Embryonic facial prominence (tissue), 1 donor: ENCODE measurements at regions not wholly inside any gene's neighbourhood (a gene's known extent, or its start where the extent isn't known, plus 50 kb on each side); places are given as distances from the start of the nearest gene placed in this dataset.
"Not testable (repeated sequence)": the region's sequence is repeated elsewhere in the genome, so short reads cannot be mapped to it uniquely, and the experiment has no call there.

Experiments used
- DNase-seq: peaks from one replicate; pipeline ENCODE4 v3.0.0-alpha.2; 2016; ENCODE audit errors: extremely low spot score

- no peak for DNase-seq
Measured at GRCh38 chr16:86828653-86829052, 250.3 kb downstream of the FOXL1 start.

DNA sequence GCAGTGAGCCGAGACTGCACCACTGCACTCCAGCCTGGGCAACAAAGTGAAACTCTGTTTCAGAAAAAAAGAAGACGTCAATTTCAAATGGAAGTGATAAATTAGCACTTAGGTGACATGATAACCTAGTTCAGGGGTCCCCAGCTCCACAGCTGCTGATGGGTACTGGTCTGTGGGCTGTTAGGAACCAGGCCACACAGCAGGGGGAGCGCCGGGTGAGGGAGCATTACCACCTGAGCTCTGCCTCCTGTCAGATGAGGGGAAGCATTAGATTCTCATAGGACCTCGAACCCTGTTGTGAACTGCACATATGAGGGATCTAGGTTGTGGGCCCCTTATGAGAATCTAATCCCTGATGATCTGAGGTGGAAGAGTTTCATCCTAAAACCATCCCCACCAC is 253.0 kb downstream of the FOXL1 start:
- DNase-seq = no peak

DNA sequence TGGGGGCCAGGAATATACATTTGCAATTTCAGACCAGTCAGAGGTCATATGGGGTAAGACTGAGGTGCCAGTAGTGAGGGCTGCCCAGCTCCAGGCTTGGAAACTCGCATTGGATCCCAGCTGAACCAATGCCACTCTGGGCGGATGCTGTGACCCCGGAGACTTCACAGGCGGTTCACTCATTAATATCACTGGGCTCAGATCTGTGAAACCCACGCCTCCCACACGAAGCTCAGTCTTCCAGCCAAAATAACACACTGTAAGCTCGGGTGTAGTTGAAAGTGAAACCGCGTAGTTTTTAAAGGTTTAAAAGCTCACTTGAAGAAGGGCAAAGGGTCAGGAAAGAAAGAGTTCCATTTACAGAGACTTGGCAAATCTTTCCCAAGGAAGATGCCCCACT is 254.8 kb downstream of the FOXL1 start:
- no peak for DNase-seq

- no peak for DNase-seq
Measured at GRCh38 chr16:86834451-86835035, 256.2 kb downstream of the FOXL1 start.

- no peak for DNase-seq
Measured at GRCh38 chr16:86835982-86836381, 257.6 kb downstream of the FOXL1 start.

- DNase-seq = no peak
Measured at GRCh38 chr16:86836503-86837129, 258.3 kb downstream of the FOXL1 start.

- no peak for DNase-seq
Measured at GRCh38 chr16:86843812-86844211, 265.5 kb downstream of the FOXL1 start.

- DNase-seq = no peak
Measured at GRCh38 chr16:86844695-86845094, 266.3 kb downstream of the FOXL1 start.

GRCh38 chr16:86846136-86846535 is 267.8 kb downstream of the FOXL1 start:
- DNase-seq = no peak

- DNase-seq = no peak
Measured at GRCh38 chr16:86848821-86849220, 270.5 kb downstream of the FOXL1 start.

- DNase-seq = no peak
Measured at GRCh38 chr16:86850670-86851069, 272.3 kb downstream of the FOXL1 start.

DNA sequence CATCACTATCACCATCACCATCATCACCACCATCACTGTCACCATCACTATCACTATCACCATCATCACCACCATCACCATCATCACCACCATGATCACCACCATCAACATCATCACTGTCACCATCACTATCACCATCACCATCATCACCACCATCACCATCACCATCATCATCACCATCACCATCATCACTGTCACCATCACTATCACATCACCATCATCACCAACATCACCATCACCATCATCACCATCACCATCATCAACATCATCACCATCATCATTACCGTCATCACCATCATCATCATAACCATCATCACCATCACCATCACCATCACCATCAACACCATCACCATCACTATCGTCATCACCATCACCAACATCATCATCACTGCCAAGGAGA is 273.8 kb downstream of the FOXL1 start:
- no peak for DNase-seq

GRCh38 chr16:86854058-86854621 is 275.8 kb downstream of the FOXL1 start:
- peak; percentile 84 for DNase-seq

DNA sequence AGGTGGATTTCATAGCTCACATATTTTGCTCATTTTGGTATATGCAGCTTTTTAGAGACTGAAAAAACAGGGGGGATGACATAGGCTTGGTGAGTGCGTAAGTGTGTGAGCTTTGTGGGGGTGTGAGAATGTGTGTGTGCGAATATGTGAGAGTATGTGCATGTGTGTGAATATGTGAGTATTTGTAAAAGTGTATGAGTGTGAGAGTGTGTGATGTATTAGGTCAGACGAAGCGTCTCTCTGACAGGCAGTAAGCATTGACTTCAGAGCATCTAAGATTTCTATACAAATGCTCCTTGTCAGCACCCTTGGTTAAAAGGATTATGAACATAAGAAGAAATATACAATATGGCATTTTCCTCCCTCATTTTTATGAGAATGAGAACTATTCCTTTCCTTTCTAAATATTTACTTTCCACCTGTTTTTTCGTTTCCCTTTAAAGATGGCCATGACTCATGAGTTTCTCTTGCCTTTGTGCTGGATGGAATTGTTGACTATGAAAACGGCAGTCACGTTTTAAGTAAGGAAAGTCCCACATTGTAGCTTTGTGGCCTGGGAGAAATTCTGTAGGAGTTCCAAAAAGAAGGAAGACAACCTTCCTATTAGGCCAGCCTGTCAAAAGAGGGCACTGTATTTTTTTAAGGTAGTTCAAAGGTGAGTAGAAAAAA is 276.4 kb downstream of the FOXL1 start:
- DNase-seq = no peak

DNA sequence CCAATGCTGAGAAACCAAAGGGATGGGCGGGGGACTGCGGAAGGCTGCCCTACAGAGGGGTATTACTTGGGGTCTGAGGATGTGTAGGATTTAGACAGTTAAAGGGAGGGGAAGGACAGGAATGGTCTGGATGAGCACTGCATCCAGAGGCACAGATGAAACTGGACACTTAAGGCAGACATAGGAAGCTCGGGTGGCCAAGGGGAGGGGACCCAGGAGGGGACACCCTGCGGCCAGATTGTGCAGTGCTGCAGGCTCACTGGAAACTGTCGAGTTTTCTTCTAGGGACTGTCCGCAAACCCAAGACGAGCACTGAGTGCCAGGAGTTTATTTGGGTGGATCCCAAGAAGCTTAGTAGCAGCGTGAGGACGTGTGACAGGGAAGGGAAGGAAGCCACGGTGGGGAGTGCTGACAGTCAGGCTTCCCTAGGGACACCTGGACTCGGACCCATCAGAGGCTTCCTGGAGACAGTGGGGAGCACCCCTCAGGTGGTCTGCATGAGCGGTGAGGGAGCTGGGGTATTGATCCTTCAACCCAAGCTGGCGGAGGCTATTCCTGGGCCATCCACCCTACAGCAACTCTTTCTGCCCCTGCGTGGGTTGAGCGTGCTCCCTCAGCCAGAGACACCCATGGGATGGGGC is 278.7 kb downstream of the FOXL1 start:
- DNase-seq = no peak

- no peak for DNase-seq
Measured at GRCh38 chr16:86857807-86858206, 279.5 kb downstream of the FOXL1 start.

GRCh38 chr16:86858501-86858900 is 280.2 kb downstream of the FOXL1 start:
- no peak for DNase-seq

DNA sequence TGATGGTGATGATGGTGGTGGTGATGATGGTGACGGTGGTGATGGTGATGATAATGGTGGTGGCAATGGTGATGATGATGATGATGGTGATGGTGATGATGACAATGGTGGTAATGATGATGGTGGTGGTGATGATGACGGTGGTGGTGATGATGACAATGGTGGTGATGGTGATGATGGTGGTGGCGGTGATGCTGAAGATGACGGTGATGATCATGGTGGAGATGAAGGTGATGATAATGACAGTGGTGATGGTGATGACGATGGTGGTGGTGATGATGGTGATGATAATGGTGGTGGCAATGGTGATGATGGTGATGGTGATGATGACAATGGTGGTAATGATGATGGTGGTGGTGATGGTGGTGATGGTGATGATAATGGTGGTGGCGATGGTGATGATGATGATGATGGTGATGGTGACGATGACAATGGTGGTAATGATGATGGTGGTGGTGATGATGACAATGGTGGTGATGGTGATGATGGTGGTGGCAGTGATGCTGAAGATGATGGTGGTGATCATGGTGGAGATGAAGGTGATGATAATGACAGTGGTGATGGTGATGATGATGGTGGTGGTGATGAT is 283.0 kb downstream of the FOXL1 start:
- DNase-seq = not testable (repeated sequence)

DNA sequence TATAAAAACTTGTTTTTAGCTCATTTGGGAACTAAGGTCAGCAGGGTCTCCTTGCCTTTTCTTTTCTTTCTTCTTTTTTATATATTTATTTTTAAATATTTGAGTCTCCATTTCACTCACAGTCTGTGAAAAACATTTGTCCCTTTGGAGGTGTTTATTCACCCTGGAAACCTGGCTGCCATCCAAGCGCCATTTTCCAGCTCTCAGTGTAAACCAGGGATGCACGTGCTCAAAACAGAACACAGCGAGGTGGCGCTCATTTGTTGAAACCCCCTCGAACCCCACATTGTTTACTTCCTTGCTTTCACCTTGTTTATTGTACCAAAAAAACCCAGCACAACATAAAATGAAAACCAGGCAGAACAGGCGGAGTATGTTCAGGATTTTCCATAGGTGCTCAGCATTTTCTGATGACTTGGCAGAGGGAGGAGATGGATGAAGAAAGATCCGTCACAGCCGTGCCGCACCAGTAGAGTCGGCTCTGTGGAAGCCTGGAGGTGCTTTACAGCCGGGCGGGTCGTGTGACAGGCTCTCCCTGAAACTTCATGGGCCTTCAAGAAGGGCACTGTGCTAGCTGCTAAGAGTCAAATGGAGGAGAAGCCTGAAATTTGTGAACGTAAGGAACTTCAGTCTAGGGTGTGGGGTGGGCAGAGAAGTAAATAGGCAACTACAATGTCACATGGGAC is 284.4 kb downstream of the FOXL1 start:
- DNase-seq = no peak

DNA sequence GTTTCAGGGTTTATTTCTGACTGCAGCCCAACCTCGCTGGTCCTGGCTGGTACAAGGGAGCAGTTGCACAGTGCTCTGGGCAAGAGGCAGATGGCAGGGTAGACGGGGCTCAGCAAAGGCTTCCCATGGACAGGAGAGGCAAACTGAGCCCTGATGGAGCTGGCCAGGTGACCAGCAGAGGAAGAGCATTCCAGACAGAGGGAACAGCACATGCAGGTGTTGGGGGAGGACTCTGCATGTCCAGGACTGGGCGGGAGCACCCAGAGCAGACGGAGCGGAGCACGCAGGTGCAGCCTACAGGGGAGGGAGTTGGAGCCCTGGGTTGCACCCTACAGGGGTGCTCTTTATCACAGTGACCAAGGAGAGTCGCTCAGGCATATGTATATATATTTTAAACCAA is 285.3 kb downstream of the FOXL1 start:
- no peak for DNase-seq

DNA sequence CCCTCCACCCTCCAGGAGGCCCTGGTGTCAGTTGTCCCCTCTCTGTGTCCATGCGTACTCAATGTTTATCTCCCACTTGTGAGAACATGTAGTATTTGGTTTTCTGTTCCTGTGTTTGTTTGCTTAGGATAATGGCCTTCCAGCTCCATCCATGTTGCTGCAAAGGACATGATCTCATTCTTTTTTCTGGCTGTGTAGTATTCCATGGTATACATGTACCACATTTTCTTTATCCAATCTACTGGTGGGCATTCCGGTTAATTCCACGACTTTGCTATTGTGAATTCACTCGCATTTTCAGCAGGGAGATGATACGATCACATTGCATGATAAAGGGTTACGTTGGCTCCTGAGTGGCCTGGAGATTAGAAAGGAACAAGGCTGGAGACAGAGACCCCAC is 286.2 kb downstream of the FOXL1 start:
- DNase-seq = no peak
